Choroid plexus epithelial cell (primary cell): ENCODE measurements at regions not wholly inside any gene's neighbourhood (a gene's known extent, or its start where the extent isn't known, plus 50 kb on each side); places are given as distances from the start of the nearest gene placed in this dataset.
"Not testable (repeated sequence)": the region's sequence is repeated elsewhere in the genome, so short reads cannot be mapped to it uniquely, and the experiment has no call there.

Source experiments
- DNase-seq: peaks from one replicate; pipeline ENCODE4 v3.0.0-alpha.2; 2010; ENCODE audit warnings: low read depth
- H3K4me3 ChIP-seq: 2 replicates; pipeline ENCODE4 v1.5.1; 2011; ENCODE audit warnings: low read depth, mild to moderate bottlenecking, control low read depth, low read length, moderate library complexity
- TF ChIP-seq, protein P1 (sequence below): conservative IDR thresholded peaks from 2 replicates; pipeline ENCODE4 v1.5.1; 2011; ENCODE audit warnings: low read depth, mild to moderate bottlenecking, control low read depth, inconsistent platforms, low read length, moderate library complexity

DNA sequence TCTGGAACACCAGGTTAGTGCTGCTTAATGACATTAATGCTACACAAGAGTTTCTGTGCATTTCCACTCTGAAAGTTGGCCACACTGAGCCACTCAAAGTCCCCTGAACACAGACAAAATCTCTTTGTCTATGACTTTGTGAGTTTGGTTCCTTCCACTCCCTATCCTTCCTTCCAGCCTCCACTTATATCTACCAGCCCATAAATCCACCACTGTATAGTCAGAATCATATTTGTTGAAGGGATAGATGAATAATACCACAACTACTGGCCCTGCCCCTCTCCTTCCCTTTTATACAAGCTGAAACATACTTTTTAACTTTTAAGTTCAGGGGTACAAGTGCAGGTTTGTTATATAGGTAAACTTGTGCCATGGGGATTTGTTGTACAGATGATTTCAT lies 127.5 kb downstream of the ABHD5 start:
- H3K4me3 ChIP-seq: no peak overlapping the region
- TF ChIP-seq, protein P1, sequence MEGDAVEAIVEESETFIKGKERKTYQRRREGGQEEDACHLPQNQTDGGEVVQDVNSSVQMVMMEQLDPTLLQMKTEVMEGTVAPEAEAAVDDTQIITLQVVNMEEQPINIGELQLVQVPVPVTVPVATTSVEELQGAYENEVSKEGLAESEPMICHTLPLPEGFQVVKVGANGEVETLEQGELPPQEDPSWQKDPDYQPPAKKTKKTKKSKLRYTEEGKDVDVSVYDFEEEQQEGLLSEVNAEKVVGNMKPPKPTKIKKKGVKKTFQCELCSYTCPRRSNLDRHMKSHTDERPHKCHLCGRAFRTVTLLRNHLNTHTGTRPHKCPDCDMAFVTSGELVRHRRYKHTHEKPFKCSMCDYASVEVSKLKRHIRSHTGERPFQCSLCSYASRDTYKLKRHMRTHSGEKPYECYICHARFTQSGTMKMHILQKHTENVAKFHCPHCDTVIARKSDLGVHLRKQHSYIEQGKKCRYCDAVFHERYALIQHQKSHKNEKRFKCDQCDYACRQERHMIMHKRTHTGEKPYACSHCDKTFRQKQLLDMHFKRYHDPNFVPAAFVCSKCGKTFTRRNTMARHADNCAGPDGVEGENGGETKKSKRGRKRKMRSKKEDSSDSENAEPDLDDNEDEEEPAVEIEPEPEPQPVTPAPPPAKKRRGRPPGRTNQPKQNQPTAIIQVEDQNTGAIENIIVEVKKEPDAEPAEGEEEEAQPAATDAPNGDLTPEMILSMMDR: no peak
- no peak for DNase-seq

DNA sequence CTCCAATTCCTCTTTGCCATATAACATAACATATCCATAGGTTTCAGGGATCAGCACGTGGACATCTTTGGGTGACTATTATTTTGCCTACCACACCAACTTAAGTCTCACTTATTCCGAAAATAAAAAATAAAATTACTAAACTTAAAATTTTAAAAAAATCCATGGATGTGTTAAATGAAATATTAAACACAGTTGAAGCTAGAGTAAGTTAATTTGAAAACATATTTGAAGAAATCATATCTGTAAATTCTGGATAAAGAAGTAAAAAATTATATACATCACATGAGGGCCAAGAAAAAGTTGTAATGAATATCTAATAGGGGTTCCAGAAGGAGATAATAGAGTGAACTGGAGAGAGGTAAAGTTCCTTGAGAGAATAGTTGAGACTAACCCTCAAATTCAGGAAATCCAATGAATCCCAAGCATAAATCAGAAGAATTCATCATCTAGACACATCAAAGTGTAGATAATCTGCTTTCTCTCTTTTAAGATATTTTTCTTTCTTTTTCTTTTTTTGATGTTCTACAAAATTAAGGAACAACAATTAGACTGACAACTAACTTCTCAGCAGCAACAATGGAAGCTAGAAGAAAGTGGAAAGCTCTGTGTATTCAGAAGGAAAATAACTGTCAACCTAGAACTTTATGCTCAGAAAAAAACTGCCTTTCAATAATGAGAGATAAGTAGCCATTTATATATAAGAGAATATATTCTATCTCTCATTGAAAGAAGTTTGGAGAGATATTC lies 147.4 kb downstream of the ABHD5 start:
- DNase-seq: no peak
- TF ChIP-seq, protein P1: no peak
- no peak overlapping the region for H3K4me3 ChIP-seq

DNA sequence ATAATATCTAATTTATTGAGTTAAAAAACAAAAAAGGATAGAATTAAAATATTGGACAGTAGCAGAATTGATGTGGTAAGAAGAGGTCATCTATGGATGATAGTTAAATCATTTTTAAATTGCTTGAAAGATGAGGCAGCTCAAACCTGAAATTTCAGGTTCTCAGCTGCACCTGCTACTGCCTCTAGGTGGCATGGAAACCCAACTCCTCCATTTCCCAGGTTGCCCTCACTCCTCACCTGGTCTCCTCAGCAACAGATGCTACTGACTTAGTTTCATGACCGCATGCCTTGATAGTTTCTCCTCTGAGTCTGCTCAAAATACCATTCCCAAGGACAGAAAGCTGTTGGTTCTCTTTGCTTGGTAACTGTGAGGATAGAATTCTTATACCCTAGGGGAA lies 148.1 kb downstream of the ABHD5 start:
- no peak overlapping the region for H3K4me3 ChIP-seq
- TF ChIP-seq, protein P1: peak; percentile 39
- DNase-seq: no peak

DNA sequence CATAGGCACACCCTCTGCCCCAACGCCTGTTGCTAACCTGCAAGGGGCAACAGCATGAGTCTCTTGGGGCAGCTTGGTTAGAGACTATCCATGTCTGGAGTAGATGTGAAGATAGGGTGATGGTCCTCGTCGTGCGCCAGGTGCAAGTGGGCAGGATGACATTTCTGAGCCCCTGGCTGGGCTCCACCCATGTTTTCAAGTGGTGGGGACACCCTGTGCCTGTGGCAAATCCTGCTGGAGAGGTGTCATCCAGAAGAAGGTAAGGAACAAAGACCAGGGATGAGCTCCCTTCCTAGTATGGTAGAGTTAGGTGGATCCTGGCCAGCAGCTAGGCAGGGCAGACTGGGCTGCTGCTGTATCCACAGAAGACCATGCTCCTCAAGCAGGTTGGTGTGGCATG lies 152.6 kb downstream of the ABHD5 start:
- no peak for DNase-seq
- H3K4me3 ChIP-seq: no peak overlapping the region
- TF ChIP-seq, protein P1: no peak

DNA sequence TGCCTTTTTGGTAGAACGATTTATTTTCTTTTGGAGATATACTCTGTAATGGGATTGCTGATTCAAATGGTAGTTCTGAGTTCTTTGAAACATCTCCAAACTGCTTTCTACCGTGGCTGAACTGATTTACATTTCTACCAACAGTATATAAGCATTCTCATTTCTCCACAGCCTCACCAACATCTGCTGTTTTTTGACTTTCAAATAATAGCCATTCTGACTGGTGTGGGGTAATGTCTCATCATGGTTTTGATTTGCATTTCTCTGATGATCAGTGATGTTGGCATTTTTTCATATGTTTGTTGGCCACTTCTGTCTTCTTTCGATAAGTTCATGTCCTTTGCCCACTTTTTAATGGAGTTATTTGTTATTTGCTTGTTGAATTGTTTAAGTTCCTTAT lies 154.0 kb downstream of the ABHD5 start:
- TF ChIP-seq, protein P1: no peak
- DNase-seq: no peak

DNA sequence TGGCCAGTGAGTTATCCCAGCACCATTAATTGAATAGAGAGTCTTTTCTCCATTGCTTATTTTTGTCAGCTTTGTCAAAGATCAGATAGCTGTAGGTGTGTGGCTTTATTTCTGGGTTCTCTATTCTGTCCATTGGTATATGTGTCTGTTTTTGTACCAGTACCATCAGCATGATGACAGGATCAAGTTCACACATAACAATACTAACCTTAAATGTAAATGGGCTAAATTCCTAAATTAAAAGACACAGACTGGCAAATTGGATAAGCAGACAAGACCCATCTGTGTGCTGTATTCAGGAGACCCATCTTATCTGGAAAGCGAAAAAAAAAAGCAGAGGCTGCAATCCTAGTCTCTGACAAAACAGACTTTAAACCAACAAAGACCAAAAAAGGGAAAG lies 154.8 kb downstream of the ABHD5 start:
- not testable (repeated sequence) for H3K4me3 ChIP-seq, DNase-seq

More for the DNA sequence above, 154.0 kb downstream of the ABHD5 start:
- H3K4me3 ChIP-seq: no peak overlapping the region

DNA sequence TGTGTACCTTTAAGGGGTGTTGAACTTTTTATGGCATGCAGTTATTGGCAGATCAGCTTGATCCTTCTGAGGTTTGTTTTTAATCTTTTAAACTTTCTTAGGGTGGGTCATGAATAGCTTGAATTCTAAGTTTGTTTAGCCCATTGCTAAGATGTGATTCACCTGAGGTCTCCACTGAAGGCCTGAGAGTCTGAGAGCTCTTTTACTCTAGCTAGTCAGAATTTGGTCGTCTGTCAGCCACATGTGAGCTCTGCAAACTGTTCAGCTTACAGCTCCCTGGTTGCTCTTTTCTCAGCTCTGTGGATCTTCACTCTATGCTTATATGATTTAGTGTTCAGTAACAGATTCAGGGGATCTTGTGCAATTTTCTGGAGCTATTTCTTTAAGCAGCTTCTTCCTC lies 161.3 kb downstream of the ABHD5 start:
- H3K4me3 ChIP-seq: no peak overlapping the region
- DNase-seq: peak; percentile 60
- TF ChIP-seq, protein P1: no peak

DNA sequence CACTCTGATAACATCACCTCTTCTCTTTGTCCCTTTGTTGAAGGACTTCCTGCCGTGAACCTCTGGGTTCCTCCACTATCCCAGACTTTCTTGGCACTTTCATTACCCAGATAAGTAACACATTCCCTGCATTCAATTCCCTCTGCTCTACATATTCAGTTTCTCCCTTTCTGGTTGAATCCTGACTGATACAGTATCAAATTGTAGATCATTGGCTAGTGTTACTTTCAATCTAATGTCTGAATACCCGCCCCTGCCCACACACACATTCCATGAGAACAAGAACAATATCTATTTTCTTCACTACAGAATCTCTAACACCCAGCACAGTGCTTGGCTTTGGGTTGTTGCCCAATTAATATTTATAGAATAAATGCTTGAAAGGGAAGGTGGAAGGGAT lies 163.5 kb downstream of the ABHD5 start:
- no peak overlapping the region for H3K4me3 ChIP-seq
- peak; percentile 35 for DNase-seq
- TF ChIP-seq, protein P1: no peak
